AG09319 (cell line): ENCODE measurements at regions not wholly inside any gene's neighbourhood (a gene's known extent, or its start where the extent isn't known, plus 50 kb on each side); places are given as distances from the start of the nearest gene placed in this dataset.

Source experiments
- DNase-seq: peaks from one replicate; pipeline ENCODE4 v3.0.0-alpha.2; 2010; ENCODE audit warnings: low read depth; ENCODE audit errors: extremely low read depth
- CTCF ChIP-seq: IDR thresholded peaks from 2 replicates; pipeline ENCODE4 v1.5.1; 2011; ENCODE audit warnings: low read depth, mild to moderate bottlenecking, inconsistent platforms, low read length, moderate library complexity

DNA sequence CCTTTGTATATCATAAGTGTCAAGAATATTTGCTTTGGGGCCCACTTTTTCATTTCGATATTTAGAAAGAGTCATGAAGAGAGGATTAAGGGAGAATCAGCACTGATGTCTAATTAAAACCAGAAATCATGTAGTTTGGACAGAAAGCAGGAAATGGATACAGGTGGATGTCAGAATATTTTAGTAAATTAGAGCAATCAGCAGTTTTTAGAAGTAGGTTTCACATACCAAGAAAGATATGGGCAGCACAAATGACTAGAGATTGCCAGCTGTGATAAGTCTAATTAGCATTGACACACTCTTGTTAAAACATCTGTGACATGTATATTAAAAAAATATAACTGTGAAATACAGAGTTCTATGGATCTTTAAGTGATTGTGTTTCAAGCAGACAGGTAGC lies 180.8 kb upstream of the POM121L12 start:
- no peak for TF ChIP-seq CTCF
- no peak for DNase-seq

DNA sequence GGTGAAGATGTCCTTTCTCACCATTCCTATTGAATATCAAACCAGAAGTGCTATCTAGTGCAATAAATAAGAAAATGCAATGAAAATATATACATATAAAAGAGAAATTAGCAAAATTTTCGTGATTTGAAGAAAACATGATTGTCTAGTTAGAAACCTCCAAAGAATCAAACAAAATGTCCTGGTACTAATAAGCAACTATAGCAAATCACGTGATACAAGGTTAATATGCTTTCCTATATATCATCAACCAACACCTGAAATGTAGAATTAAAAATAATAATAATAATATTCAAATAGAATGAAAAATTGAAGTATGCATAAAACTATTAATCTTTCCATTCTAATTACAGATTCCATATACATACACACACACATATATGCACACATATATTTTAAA lies 183.9 kb upstream of the POM121L12 start:
- no peak for TF ChIP-seq CTCF
- DNase-seq = no peak

GRCh38 chr7:52843436-52843835 lies 192.0 kb upstream of the POM121L12 start:
- TF ChIP-seq CTCF = no peak
- no peak for DNase-seq

GRCh38 chr7:52842202-52842900 lies 193.1 kb upstream of the POM121L12 start:
- DNase-seq = no peak
- no peak for TF ChIP-seq CTCF

GRCh38 chr7:52838981-52839411 lies 196.4 kb upstream of the POM121L12 start:
- TF ChIP-seq CTCF = no peak
- DNase-seq = no peak

- no peak for DNase-seq
- TF ChIP-seq CTCF = no peak
Observed at GRCh38 chr7:52831321-52831720, 204.1 kb upstream of the POM121L12 start.

DNA sequence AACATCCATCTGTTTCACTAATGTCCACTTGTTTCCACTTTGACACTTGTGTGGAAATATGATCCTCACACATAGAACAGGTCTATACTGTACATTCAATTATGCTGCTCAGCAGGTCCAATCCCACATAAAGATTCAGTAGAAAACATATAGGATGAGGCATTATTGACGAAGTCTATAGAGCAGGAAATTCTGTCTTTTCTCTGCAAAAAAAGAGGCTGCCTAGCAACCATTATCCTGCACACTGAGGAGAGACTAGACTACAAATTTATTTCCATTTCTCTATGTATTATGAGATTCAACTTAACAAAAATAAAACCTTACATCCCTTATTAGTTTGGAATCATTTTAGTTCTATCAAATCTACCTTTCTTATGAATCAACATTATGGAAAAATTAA lies 204.6 kb upstream of the POM121L12 start:
- no peak for TF ChIP-seq CTCF
- no peak for DNase-seq
